WERI-Rb-1 (cell line): ENCODE measurements at regions not wholly inside any gene's neighbourhood (a gene's known extent, or its start where the extent isn't known, plus 50 kb on each side); places are given as distances from the start of the nearest gene placed in this dataset.

Source experiments
- DNase-seq: peaks from one replicate; pipeline ENCODE4 v3.0.0-alpha.2; 2020
- H3K27ac ChIP-seq: fragments of 250-450 bp; sonication (Bioruptor Pico); 2 replicates; pipeline ENCODE4 v1.5.1; 2020; ENCODE audit warnings: mild to moderate bottlenecking, moderate library complexity
- H3K27me3 ChIP-seq: fragments of 250-450 bp; sonication (Bioruptor Pico); 2 replicates; pipeline ENCODE4 v1.5.1; 2021; ENCODE audit warnings: mild to moderate bottlenecking, low read depth, moderate library complexity; ENCODE audit not compliant: insufficient read depth, severe bottlenecking
- H3K36me3 ChIP-seq: fragments of 250-450 bp; sonication (Bioruptor Pico); 2 replicates; pipeline ENCODE4 v1.5.1; 2020; ENCODE audit warnings: mild to moderate bottlenecking, moderate library complexity
- H3K4me3 ChIP-seq: 2 replicates; pipeline ENCODE4 v1.5.1; 2011; ENCODE audit warnings: low read depth, mild to moderate bottlenecking, control low read depth, low read length
- H3K9me3 ChIP-seq: fragments of 250-450 bp; sonication (Bioruptor Pico); 2 replicates; pipeline ENCODE4 v1.5.1; 2021; ENCODE audit warnings: mild to moderate bottlenecking, moderate library complexity; ENCODE audit not compliant: severe bottlenecking
- TF ChIP-seq, protein P1 (sequence below): IDR thresholded peaks from 2 replicates; pipeline ENCODE4 v1.5.1; 2011; ENCODE audit warnings: low read depth, mild to moderate bottlenecking, control low read depth, inconsistent platforms, low read length

DNA sequence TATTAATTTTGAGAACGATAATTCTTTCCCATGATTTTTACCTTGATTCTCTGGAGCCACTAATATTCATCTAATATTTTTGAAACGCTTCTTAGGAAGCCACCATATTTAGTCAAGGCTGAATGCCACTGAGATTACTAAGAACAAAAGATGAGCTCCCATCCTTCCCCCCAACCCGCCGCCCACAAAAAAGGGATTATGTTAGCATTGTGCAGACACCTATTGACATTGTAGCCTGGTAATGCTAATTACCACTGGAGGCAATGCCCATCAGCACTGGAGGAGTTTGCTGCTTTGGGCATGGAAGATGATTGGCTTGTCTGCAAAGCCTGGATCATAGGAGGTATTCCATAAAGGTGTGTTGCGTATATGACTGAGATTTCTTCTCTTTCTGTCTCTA is 739.1 kb upstream of the WWC1 start:
- H3K27me3 ChIP-seq, result no peaks in the 10 kb centered on the region
- H3K36me3 ChIP-seq, result no peaks in the 10 kb centered on the region
- DNase-seq, result no peak
- TF ChIP-seq, protein P1, sequence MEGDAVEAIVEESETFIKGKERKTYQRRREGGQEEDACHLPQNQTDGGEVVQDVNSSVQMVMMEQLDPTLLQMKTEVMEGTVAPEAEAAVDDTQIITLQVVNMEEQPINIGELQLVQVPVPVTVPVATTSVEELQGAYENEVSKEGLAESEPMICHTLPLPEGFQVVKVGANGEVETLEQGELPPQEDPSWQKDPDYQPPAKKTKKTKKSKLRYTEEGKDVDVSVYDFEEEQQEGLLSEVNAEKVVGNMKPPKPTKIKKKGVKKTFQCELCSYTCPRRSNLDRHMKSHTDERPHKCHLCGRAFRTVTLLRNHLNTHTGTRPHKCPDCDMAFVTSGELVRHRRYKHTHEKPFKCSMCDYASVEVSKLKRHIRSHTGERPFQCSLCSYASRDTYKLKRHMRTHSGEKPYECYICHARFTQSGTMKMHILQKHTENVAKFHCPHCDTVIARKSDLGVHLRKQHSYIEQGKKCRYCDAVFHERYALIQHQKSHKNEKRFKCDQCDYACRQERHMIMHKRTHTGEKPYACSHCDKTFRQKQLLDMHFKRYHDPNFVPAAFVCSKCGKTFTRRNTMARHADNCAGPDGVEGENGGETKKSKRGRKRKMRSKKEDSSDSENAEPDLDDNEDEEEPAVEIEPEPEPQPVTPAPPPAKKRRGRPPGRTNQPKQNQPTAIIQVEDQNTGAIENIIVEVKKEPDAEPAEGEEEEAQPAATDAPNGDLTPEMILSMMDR, result no peak
- no peaks in the 10 kb centered on the region for H3K9me3 ChIP-seq
- H3K4me3 ChIP-seq, result no peak overlapping the region
- H3K27ac ChIP-seq, result no peak overlapping the region

DNA sequence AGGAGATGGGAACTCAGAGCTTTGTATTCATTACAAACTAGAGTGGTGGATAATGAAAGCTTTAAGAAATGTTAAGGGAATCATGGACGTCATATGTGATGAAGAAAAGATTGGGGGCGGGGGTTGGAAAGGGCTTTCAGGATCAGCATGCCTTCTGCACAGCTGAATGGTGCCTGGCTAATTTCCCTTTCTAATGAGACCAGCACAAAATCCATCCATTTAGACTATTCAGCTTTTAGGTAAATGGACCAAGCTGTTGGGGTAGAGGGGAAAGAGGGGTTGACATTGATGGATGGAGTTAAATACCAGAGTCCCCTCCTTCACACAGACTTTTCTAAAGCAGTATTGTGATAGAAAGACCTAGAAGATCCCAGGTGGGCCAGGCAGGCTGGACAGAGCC is 737.9 kb upstream of the WWC1 start:
- H3K9me3 ChIP-seq, result no peaks in the 10 kb centered on the region
- no peaks in the 10 kb centered on the region for H3K36me3 ChIP-seq
- no peak overlapping the region for H3K27ac ChIP-seq
- DNase-seq, result no peak
- H3K4me3 ChIP-seq, result no peak overlapping the region
- TF ChIP-seq, protein P1, result no peak
- no peaks in the 10 kb centered on the region for H3K27me3 ChIP-seq

DNA sequence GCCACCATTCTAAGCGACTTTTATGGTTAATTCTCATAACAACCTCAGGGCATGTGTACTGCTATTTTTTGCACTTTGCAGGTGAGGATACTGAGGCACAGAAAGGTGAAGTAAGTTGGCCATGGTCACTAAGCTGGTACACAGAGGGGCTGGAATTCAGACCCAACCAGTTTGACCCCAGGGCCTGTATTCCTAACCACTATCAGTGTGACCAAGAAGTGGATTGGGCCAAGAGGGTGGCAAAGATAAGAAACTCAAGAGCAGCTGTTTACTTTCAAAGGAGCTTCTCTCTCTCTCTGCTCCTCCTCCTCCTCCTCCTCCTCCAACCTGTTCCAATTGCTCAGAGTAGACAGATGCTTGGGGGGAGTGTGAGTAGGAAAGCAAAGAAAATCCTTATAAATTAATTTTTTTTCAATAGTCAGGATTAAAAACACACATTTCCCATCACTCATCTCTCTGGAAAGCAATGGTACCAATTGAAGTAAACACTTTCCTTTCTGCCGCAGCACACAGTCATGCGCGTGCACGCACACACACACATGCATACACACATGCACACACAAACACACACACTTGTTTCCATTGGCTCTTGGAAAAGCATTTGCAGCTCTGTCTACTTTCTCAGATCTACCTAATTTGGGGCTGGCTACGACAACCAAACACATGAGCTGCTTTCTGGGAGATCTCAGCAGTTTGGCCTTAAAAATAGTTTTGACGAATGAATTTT is 736.7 kb upstream of the WWC1 start:
- Histone ChIP-seq H3K27ac (no peak overlapping the region), H3K27me3 (no peaks in the 10 kb centered on the region), H3K36me3 (no peaks in the 10 kb centered on the region), H3K9me3 (no peaks in the 10 kb centered on the region), H3K4me3 (no peak overlapping the region)
- TF ChIP-seq, protein P1, result no peak
- no peak for DNase-seq

DNA sequence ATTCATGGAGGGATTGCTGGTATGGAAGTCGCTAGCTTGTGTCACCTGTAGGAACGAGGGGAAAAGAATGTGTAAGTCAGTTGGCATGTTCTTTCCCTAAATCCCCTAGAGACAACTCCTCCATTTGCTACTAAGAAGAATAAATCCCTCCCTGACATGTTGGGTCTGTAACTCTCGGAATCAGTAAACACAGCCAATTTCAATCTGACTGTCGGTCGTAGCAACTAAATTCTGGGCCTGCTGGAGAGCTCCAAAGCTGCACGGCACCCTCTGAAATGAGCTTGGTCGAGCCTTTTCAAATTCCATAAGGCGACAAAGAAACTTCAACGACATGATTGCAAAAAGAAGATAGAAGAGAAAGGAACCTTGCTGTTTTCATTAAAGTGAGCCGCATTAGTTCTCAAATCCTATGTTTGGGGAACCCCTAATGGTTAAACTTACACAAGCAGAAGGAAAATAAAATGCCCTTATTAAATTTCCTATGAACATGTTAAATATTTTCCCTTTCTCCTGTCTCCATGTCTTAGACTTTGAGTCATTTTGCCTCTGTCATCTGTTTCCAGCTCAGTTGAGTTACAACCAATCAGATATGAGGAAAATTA is 735.8 kb upstream of the WWC1 start:
- H3K36me3 ChIP-seq, result no peaks in the 10 kb centered on the region
- TF ChIP-seq, protein P1, result no peak
- H3K9me3 ChIP-seq, result no peaks in the 10 kb centered on the region
- no peak overlapping the region for H3K4me3 ChIP-seq
- no peak overlapping the region for H3K27ac ChIP-seq
- no peaks in the 10 kb centered on the region for H3K27me3 ChIP-seq
- DNase-seq, result no peak

DNA sequence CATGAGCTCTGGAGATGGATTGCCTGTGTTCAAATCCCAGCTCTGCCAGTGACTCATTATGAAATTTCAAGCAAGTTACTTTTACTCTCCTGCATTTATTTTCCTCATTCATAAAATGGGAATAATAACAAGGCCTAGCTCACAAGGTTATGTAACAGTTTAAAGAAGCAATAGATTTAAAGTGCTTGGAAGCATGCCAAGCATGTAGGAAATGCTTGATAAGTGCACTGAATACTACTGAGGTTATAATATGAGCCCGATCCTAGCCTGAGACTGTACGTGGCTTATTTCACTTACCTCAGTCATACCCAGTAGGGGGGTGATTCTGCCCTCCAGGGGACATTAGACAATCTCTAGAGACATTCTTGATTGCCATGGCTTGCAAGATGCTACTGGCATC is 734.1 kb upstream of the WWC1 start:
- H3K27me3 ChIP-seq, result no peaks in the 10 kb centered on the region
- TF ChIP-seq, protein P1, result no peak

More for the DNA sequence above, 734.1 kb upstream of the WWC1 start:
- DNase-seq, result no peak
- no peaks in the 10 kb centered on the region for H3K9me3 ChIP-seq
- no peak overlapping the region for H3K4me3 ChIP-seq
- no peaks in the 10 kb centered on the region for H3K36me3 ChIP-seq
- no peak overlapping the region for H3K27ac ChIP-seq
